ENCODE measurements at regions not wholly inside any gene's neighbourhood (a gene's known extent, or its start where the extent isn't known, plus 50 kb on each side); places are given as distances from the start of the nearest gene placed in this dataset.

DNA sequence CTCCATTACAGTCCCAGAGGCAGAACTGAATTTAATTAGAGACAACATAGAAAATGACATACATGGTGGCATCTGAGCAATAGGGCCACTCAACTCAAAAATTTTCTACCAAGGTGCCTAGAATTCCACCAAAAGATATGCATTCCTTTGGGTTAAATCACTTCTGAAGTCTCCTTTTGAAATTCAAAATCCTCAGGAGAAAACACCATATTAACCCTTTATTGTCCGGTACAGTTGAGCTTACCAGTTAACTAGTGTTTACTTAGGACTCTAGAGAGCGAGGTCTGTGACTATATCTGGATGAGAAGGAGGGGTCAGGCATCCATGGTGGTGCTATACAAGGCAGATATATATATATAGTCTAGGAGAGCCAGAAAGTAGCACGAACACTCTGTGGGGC lies 355.6 kb upstream of the CAMK1G start:
- H3K27me3 Mint-ChIP-seq (ENCODE audit: unreplicated experiment): no peaks in the 10 kb centered on the region
- H3K9me3 Mint-ChIP-seq (ENCODE audit: unreplicated experiment): peaks cover 4% of the 10 kb centered on the region
- peaks cover 13% of the 10 kb centered on the region for H3K36me3 Mint-ChIP-seq (ENCODE audit: unreplicated experiment)
- no peak overlapping the region for H3K4me3 Mint-ChIP-seq (ENCODE audit: unreplicated experiment)
- no peak for DNase-seq
- H3K27ac Mint-ChIP-seq (ENCODE audit: unreplicated experiment): no peak overlapping the region
- H3K4me1 Mint-ChIP-seq (ENCODE audit: low read depth, unreplicated experiment): no peaks in the 10 kb centered on the region
- TF ChIP-seq, protein P1, sequence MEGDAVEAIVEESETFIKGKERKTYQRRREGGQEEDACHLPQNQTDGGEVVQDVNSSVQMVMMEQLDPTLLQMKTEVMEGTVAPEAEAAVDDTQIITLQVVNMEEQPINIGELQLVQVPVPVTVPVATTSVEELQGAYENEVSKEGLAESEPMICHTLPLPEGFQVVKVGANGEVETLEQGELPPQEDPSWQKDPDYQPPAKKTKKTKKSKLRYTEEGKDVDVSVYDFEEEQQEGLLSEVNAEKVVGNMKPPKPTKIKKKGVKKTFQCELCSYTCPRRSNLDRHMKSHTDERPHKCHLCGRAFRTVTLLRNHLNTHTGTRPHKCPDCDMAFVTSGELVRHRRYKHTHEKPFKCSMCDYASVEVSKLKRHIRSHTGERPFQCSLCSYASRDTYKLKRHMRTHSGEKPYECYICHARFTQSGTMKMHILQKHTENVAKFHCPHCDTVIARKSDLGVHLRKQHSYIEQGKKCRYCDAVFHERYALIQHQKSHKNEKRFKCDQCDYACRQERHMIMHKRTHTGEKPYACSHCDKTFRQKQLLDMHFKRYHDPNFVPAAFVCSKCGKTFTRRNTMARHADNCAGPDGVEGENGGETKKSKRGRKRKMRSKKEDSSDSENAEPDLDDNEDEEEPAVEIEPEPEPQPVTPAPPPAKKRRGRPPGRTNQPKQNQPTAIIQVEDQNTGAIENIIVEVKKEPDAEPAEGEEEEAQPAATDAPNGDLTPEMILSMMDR (IDR thresholded peaks at IDR 0.05; ENCODE audit: partially characterized antibody, unreplicated experiment): no peak

DNA sequence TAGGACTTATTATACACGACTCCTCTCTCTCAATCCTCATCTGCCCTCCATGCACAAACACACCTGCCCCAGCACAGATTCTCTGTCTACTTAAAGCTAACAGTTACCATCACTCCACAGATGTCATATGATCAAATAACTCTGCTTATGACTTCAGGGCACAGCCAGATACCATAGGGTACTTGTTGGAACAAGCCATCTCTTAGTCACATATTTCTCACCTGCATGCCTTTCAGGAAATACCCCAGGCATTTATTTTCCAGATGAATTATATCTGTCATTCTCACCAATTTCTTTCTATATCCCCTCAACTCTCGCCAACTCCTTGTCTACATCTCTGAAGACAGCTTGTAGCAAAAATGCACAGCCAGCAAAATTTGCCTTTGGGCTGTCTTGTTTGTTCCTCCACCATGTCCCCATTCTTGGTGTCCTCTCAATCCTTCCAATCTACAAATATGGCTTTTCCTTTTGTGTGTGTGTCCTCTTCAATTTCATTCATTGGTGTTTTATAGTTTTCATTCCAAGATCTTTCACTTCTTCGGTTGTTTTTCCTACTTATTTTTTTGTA lies 353.9 kb upstream of the CAMK1G start:
- Mint-ChIP-seq H3K4me3 (ENCODE audit: unreplicated experiment) (no peak overlapping the region), H3K27me3 (ENCODE audit: unreplicated experiment) (no peaks in the 10 kb centered on the region), H3K9me3 (ENCODE audit: unreplicated experiment) (peaks cover 4% of the 10 kb centered on the region), H3K4me1 (ENCODE audit: low read depth, unreplicated experiment) (no peaks in the 10 kb centered on the region), H3K36me3 (ENCODE audit: unreplicated experiment) (peaks cover 13% of the 10 kb centered on the region), H3K27ac (ENCODE audit: unreplicated experiment) (no peak overlapping the region)
- DNase-seq: no peak
- TF ChIP-seq, protein P1 (IDR thresholded peaks at IDR 0.05; ENCODE audit: partially characterized antibody, unreplicated experiment): no peak

DNA sequence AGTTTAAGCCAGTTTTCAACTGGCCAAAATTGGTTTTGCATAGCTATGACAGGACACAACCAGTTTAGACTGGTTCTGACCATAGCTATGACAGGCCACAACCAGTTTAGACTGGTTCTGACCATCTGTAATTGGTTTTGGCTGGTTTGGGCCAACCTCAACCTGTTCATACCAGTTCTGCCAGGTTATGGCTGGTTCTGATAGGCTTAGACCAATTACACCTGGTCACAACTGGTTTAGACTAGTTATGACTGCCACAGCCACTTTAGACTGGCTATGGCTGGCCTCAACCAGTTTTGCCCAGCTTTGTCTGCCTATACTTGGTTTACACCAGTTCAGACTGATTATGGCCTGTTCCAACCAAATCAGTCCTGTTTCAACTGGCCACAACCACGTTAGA lies 353.2 kb upstream of the CAMK1G start:
- Mint-ChIP-seq H3K4me3 (ENCODE audit: unreplicated experiment) (no peak overlapping the region), H3K9me3 (ENCODE audit: unreplicated experiment) (peaks cover 4% of the 10 kb centered on the region), H3K36me3 (ENCODE audit: unreplicated experiment) (peaks cover 13% of the 10 kb centered on the region), H3K27ac (ENCODE audit: unreplicated experiment) (no peak overlapping the region), H3K27me3 (ENCODE audit: unreplicated experiment) (no peaks in the 10 kb centered on the region), H3K4me1 (ENCODE audit: low read depth, unreplicated experiment) (no peaks in the 10 kb centered on the region)
- DNase-seq: no peak
- TF ChIP-seq, protein P1 (IDR thresholded peaks at IDR 0.05; ENCODE audit: partially characterized antibody, unreplicated experiment): no peak

DNA sequence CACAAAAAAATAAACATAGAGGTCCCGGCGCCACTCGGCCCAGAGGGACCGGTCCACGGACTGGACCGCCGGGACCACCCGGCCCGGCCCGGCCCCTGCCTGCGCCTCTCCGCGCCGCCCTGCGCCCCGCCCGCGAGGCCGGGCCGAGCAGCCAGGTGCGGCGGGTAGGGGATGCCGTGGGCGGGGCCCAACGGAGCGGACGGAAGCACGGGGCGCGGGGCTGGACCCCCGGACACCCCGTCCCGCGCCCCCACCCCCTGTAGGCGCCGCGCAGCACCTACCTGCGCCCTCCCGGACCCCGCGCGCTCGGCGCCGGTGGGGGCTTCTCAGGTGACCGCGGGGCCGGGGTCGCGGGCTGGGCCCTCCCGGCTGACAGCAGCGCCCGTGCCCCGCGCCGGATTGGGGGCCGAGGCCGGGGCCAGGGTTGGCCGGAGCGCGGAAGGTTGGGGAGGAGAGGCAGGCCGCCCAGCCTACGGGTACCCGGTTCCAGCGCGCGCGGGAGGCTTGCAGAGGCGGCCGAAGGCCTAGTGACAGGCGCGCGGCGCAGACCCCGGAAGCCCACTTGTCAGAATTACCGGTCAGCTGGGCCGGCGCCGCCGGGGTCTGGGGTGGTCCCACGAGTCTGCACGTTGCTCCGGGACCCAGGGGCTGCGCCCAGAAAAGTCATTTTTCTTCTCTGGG lies 351.9 kb upstream of the CAMK1G start:
- no peak for DNase-seq
- Mint-ChIP-seq H3K27ac (ENCODE audit: unreplicated experiment) (no peak overlapping the region), H3K4me1 (ENCODE audit: low read depth, unreplicated experiment) (no peaks in the 10 kb centered on the region), H3K4me3 (ENCODE audit: unreplicated experiment) (no peak overlapping the region), H3K9me3 (ENCODE audit: unreplicated experiment) (peaks cover 4% of the 10 kb centered on the region), H3K36me3 (ENCODE audit: unreplicated experiment) (peaks cover 13% of the 10 kb centered on the region), H3K27me3 (ENCODE audit: unreplicated experiment) (no peaks in the 10 kb centered on the region)
- TF ChIP-seq, protein P1 (IDR thresholded peaks at IDR 0.05; ENCODE audit: partially characterized antibody, unreplicated experiment): no peak

DNA sequence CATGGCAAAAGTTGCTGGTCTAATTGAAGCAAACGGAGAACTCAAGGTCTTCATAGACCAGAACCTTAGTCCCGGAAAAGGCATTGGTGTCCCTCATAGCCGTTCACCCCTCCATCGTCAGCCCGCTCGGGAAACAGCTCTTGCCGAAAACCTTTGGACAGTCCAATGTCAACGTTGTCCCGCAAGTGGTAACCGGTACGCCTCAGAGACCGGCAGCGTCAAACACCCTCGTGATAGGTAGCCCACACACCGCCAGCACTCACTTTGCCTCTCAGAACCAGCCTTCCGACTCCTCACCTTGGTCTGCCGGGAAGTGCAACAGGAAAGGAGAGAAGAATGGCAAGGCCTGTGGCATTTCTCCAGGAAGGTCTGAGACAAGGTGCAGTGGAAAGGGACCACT lies 351.3 kb upstream of the CAMK1G start:
- Mint-ChIP-seq H3K27ac (ENCODE audit: unreplicated experiment) (no peak overlapping the region), H3K4me1 (ENCODE audit: low read depth, unreplicated experiment) (no peaks in the 10 kb centered on the region), H3K27me3 (ENCODE audit: unreplicated experiment) (no peaks in the 10 kb centered on the region), H3K4me3 (ENCODE audit: unreplicated experiment) (no peak overlapping the region), H3K36me3 (ENCODE audit: unreplicated experiment) (peaks cover 13% of the 10 kb centered on the region), H3K9me3 (ENCODE audit: unreplicated experiment) (peaks cover 4% of the 10 kb centered on the region)
- TF ChIP-seq, protein P1 (IDR thresholded peaks at IDR 0.05; ENCODE audit: partially characterized antibody, unreplicated experiment): no peak
- no peak for DNase-seq
